Nephron progenitor cell (in vitro differentiated cells): ENCODE measurements at regions not wholly inside any gene's neighbourhood (a gene's known extent, or its start where the extent isn't known, plus 50 kb on each side); places are given as distances from the start of the nearest gene placed in this dataset.

Experiments
- DNase-seq: peaks from one replicate; pipeline ENCODE4 v3.0.0; 2021
- H3K27ac Mint-ChIP-seq: 2 replicates; pipeline ENCODE4 v1.8.0; 2021; ENCODE audit warnings: mild to moderate bottlenecking, moderate library complexity, mixed read lengths
- H3K27me3 Mint-ChIP-seq: 2 replicates; pipeline ENCODE4 v1.8.0; 2021; ENCODE audit warnings: mild to moderate bottlenecking, low read depth, mixed read lengths; ENCODE audit not compliant: poor library complexity
- H3K36me3 Mint-ChIP-seq: 2 replicates; pipeline ENCODE4 v1.8.0; 2021; ENCODE audit warnings: low read depth, mixed read lengths
- H3K4me1 Mint-ChIP-seq: 2 replicates; pipeline ENCODE4 v1.8.0; 2021; ENCODE audit warnings: mixed read lengths
- H3K4me3 Mint-ChIP-seq: 2 replicates; pipeline ENCODE4 v1.8.0; 2021; ENCODE audit warnings: mild to moderate bottlenecking, moderate library complexity, mixed read lengths
- H3K9me3 Mint-ChIP-seq: 2 replicates; pipeline ENCODE4 v1.8.0; 2021; ENCODE audit warnings: mild to moderate bottlenecking, moderate library complexity, mixed read lengths
- CTCF ChIP-seq: fragments of 200-600 bp; sonication (generic); IDR thresholded peaks from 2 replicates; pipeline ENCODE4 v1.5.0; 2021; ENCODE audit warnings: antibody characterized with exemption

- DNase-seq, result no peak
- Mint-ChIP-seq H3K4me3 (no peak overlapping the region), H3K9me3 (no peaks in the 10 kb centered on the region), H3K36me3 (no peaks in the 10 kb centered on the region), H3K27ac (no peak overlapping the region), H3K4me1 (peaks cover 40% of the 10 kb centered on the region), H3K27me3 (peaks cover 12% of the 10 kb centered on the region)
- TF ChIP-seq CTCF, result no peak
These were observed 248.4 kb downstream of the SH3BP4 start for GRCh38 chr2:235200216-235200615.

DNA sequence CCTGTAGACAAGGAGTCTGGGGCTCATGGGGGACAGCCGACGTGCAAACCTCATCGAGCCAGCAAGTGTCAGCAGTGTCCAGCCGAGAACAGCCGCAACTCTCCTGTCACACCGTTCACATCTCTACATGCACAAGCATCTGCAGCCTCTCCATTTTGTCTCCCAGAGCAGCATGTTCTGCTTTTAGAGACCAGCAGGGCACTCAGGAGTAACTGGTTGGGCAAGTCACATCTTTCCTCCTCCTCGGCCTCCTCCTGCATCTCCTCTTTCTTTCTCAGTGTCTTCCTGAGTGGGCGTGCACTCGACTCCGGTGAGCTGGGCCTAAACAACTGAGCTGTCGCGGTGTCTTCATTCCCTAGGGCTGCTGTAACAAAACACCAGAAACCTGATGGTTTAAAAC lies 249.9 kb downstream of the SH3BP4 start:
- DNase-seq, result peak; percentile 18
- no peak for TF ChIP-seq CTCF
- Mint-ChIP-seq H3K4me3 (peak overlapping the region; percentile 33), H3K27me3 (peaks cover 18% of the 10 kb centered on the region), H3K9me3 (no peaks in the 10 kb centered on the region), H3K36me3 (no peaks in the 10 kb centered on the region), H3K4me1 (peaks cover 52% of the 10 kb centered on the region), H3K27ac (peak overlapping the region; percentile 34)

GRCh38 chr2:235204948-235205347 lies 253.1 kb downstream of the SH3BP4 start:
- Mint-ChIP-seq H3K27ac (no peak overlapping the region), H3K27me3 (peaks cover 12% of the 10 kb centered on the region), H3K9me3 (peaks cover 10% of the 10 kb centered on the region), H3K4me1 (peaks cover 54% of the 10 kb centered on the region), H3K4me3 (no peak overlapping the region), H3K36me3 (peaks cover 1% of the 10 kb centered on the region)
- no peak for DNase-seq
- TF ChIP-seq CTCF, result no peak

GRCh38 chr2:235206399-235206798 lies 254.6 kb downstream of the SH3BP4 start:
- peaks cover 20% of the 10 kb centered on the region for H3K9me3 Mint-ChIP-seq
- no peak overlapping the region for H3K27ac Mint-ChIP-seq
- H3K27me3 Mint-ChIP-seq, result peaks cover 12% of the 10 kb centered on the region
- no peak for TF ChIP-seq CTCF
- no peak for DNase-seq
- peaks cover 9% of the 10 kb centered on the region for H3K36me3 Mint-ChIP-seq
- no peak overlapping the region for H3K4me3 Mint-ChIP-seq
- peaks cover 40% of the 10 kb centered on the region for H3K4me1 Mint-ChIP-seq

- H3K36me3 Mint-ChIP-seq, result peaks cover 9% of the 10 kb centered on the region
- no peak for TF ChIP-seq CTCF
- no peak overlapping the region for H3K4me3 Mint-ChIP-seq
- no peak for DNase-seq
- H3K27me3 Mint-ChIP-seq, result peaks cover 12% of the 10 kb centered on the region
- H3K4me1 Mint-ChIP-seq, result peaks cover 34% of the 10 kb centered on the region
- H3K27ac Mint-ChIP-seq, result no peak overlapping the region
- H3K9me3 Mint-ChIP-seq, result peaks cover 20% of the 10 kb centered on the region
These were observed 255.3 kb downstream of the SH3BP4 start for GRCh38 chr2:235206980-235207579.

DNA sequence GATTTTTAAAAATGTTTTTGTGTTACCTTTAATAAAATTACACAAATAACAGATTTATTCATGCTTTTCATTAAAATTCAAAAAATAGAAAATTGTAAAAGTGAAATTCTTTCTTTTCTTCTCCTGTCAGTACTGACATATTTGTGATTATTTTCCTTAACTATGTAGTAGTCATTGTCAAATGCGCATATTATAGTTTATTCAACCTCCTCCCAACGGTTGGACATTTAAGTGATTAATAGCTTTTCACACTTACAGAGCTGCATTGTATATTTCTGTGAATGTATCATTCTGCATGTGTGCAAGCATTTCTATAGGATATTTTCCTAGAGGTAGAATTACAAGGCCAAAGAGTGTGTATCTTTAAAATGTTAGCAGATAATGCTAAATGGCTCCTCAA lies 259.2 kb downstream of the SH3BP4 start:
- H3K4me1 Mint-ChIP-seq, result peaks cover 21% of the 10 kb centered on the region
- DNase-seq, result no peak
- peaks cover 20% of the 10 kb centered on the region for H3K9me3 Mint-ChIP-seq
- peaks cover 9% of the 10 kb centered on the region for H3K36me3 Mint-ChIP-seq
- peaks cover 12% of the 10 kb centered on the region for H3K27me3 Mint-ChIP-seq
- H3K4me3 Mint-ChIP-seq, result no peak overlapping the region
- TF ChIP-seq CTCF, result no peak
- H3K27ac Mint-ChIP-seq, result no peak overlapping the region
